Embryonic facial prominence (tissue), 1 donor: ENCODE measurements at regions not wholly inside any gene's neighbourhood (a gene's known extent, or its start where the extent isn't known, plus 50 kb on each side); places are given as distances from the start of the nearest gene placed in this dataset.
"Not testable (repeated sequence)": the region's sequence is repeated elsewhere in the genome, so short reads cannot be mapped to it uniquely, and the experiment has no call there.

Source experiments
- DNase-seq: peaks from one replicate; pipeline ENCODE4 v3.0.0-alpha.2; 2016; ENCODE audit errors: extremely low spot score

DNA sequence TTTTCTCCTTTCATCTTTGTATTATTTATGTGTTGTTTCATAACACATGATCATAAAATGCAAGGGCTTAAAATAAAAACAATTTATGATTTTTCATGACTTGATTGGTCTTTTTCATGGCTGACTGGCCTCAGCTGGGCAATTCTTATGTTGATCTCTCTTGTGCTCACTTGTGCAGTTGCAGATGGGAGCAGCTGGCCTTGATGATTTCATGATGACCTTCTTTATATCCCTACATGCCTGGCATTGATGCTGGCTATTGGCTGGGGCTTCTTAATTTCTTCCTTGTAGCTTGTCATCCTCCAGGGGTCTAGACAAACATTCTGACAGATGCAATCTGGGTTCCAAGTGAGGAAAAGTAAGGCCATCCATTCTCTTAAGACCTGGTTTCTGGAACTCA lies 1832.8 kb upstream of the FLRT2 start:
- DNase-seq = no peak

DNA sequence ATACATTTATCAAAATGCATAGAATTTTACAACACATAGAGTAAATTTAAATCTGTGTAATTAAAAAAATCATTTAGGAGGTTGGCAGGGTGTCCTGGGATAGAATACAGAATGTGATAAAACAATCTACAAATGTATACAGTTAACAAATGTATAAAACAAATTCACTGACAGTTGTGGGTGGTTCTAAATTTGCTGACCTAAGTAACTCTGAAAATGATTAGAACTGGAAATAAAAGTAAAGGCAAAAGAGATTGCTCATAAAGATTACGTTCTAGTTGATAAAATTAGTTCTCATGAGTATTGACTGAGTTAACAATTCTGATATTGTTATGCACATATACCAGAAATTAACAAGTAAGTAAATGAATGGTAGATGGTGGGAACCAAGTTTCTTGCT lies 1827.3 kb upstream of the FLRT2 start:
- no peak for DNase-seq

DNA sequence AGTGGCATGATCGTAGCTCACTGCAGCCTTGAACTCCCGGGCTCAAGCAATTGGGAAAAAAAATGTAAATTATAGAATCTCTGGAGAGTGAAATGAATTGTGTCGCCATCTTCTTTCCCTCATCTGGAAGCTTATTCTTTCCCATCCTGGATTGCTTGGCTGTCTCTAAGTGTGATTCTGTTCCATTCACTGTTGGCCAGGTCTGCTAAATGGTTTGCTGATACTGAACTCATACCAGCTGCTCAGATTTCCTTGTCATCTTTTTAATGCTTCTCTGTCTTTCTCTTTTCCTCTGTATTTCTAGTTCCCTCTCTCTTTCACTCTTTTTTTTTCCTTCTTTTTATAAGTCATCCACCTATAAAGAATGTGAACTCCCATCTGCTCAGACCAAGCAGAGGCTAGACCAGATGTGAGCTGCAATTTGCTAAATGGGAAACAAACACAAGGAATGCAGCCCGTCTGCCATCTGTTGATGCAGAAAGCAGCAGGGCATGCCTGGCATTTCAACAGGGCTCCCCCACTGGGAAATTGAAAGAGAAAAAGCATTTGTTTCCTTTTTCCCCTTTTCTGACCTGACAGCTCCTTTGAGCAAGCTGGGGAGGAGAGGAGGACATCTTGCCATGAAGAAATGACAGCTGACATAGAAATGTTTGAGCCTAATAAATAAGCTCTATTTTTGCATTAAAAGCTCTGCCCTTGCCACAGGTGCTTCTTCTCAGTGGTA lies 1823.6 kb upstream of the FLRT2 start:
- no peak for DNase-seq

DNA sequence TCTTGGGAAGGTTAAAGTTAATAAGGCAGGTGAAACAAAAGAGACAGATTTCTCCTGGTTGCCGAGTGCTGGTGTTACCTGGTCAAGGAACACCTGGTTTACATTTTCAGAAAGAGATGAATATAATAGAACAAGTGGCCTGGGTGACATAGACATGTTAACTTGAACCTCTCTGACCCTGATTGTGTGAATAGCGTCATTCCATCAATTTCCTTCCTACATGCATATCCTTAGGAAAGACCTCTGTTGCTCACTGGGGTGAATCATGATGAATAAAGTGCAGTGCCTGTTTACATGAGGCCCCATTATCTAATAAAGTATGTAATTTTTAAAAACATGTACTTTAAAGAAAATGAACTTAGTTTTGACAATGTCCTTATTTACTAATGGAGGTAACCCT lies 1822.9 kb upstream of the FLRT2 start:
- no peak for DNase-seq

DNA sequence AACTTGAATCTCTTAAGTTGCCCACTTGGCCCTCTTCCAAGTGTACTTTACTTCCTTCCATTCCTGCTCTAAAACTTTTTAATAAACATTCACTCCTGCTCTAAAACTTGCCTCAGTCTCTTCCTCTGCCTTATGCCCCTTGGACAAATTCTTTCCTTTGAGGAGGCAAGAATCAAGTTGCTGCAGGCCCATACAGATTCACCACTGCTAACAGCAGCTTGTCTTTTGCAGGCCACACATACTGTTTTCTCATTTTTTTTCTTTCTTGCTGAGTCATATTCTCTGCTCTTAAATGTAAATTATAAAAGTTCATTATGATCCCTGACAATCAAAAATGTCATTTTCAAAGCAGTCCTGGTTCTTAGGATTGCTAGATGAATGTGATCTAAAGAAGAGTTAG lies 1820.8 kb upstream of the FLRT2 start:
- DNase-seq = no peak

DNA sequence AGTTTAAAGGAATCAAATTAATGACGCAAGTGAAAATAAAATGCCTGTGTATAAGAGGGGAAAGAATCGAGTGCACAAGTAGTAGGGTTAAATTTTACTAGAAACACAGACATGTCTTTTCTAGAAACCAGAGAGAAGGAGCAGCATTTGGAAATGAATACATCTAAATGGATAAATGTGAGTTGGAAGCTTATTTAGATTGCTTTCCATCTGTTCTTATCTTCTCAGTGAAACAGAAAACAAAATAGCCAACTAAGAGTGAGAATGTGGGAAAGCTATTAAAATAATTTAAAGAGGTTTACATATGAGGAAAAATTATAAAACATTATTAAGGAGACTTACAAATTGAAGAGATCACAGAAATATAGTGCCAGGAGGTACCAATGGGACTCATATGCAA lies 1818.9 kb upstream of the FLRT2 start:
- no peak for DNase-seq

DNA sequence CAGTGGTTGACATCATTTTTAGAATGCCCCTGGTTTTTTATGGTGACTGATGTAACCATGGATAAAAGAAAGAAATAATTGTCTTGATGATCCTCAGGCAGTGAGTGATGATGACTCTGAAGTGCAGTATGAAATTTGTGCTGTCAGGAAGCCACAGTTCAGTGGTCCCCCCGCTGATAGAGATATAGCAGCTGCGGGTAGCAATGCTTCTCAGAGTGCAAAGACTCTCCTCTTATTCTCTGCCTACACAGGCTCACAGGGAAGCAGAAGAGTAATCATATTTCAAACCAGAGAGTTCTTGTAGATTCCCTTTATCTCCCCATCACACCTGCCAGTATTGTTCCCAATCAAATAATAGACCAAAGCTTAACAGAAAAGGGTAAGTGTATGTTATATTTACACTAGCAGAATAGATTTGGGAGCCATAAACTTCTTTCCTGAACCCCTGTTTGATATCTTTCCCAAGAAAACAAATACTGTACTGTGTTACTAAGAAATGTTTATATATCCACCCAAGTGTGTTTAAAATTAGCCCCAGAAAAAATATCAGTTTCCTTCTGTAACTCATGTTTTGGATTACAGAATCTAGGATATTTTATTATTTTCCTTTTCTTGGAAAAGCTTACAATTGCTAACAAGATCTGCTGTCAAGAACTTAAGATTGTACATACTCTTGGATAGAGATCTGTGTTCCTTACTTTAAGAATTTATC lies 1817.4 kb upstream of the FLRT2 start:
- no peak for DNase-seq

DNA sequence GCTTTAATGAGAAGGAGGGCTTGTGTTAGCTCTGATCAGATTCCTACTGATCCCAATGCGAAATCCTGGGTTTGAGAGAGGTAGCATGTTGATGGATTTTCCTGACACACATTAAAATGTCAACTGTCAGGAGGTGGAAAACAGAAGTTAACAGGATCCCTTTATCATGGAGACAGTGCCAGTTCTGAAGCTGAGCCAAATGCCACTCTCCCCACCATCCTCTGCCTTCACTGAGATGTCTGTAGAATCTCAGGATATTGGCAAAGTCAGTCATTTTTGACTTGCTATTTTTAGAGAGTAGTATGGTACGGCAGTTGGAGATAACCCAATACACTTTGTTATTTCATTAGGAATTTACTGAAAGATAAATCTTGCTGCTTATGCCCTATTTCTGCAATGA lies 1816.2 kb upstream of the FLRT2 start:
- no peak for DNase-seq

DNA sequence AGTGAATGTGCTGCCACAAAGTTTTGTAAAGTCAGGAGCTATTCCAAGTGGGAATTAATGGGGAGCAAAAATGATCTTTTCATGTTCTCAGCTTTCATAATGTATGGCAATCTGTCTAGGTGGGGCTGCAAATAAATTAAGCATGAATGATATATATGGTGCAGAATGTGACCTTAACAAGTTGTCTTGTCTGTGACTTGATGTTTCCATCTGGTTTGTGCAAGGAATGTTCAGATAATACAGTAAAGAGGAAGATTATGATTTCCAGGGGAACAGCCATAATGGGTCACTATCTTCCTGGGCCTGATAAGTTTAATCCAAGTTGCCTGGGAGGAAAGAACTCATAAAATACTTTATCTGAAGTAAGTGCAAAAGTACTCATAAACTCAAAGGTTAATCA lies 1815.8 kb upstream of the FLRT2 start:
- DNase-seq = no peak

DNA sequence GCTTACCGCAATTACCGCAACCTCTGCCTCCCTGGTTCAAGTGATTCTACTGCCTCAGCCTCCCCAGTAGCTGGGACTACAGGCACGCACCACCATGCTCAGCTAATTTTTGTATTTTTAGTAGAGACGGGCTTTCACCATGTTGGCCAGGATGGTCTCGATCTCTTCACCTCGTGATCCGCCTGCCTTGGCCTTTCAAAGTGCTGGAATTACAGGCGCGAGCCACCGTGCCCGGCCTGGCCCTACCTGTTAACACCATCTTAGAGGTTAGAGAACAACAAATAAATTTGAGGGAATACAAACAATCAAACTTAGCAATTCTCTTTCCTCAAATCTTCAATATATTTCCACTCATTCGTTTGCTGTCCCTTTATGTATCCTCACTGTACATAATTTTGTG lies 1810.5 kb upstream of the FLRT2 start:
- not testable (repeated sequence) for DNase-seq

DNA sequence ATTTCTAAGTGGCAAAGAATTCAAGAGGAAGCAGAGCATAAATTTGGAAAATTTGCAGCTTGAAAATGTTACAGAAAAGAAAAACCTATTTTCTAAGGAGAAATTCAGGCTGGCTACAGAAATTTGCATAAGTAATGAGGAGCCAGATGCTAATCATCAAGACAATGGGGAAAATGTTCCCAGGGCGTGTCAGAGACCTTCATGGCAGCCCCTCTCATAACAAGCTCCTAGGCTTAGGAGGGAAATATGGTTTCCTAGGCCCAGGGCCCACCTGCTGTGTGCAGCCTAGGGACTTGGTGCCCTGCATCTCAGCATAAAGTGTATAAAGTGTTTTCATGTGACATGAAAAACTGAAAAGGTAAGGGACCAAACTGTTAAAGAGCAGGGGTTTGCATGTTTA lies 1796.3 kb upstream of the FLRT2 start:
- no peak for DNase-seq

DNA sequence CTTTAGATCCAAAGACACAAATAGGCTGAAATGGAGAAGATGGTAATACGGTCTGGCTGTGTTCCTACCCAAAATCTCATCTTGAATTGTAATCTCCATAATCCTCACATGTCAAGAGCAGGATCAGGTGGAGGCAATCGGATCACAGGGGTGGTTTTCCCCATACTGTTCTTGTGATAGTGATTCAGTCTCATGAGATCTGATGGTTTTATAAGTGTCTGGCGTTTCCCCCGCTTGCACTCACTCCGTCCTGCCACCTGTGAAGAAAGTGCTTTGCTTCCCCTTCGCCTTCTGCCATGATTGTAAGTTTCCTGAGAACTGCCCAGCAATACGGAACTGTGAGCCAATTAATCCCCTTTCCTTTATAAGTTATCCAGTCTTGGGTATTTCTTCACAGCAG lies 1795.5 kb upstream of the FLRT2 start:
- DNase-seq = no peak

DNA sequence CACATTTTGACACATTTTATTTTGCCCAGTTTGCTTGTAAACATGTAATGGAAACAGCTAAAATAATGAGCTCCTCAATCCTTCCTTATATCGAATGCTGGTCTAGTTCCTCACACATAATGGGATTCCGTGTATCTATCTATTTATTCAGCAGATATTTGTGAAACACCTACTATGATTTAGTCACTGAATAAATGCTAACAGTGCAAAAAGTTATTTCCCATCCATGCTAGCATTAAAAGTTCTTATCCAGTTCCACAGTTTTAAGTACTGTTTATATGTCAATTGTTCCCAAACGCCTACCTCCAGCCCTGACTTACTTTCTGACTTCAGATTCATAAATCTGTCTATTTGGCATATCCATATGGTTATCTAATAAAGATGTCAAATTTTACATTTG lies 1788.7 kb upstream of the FLRT2 start:
- no peak for DNase-seq

DNA sequence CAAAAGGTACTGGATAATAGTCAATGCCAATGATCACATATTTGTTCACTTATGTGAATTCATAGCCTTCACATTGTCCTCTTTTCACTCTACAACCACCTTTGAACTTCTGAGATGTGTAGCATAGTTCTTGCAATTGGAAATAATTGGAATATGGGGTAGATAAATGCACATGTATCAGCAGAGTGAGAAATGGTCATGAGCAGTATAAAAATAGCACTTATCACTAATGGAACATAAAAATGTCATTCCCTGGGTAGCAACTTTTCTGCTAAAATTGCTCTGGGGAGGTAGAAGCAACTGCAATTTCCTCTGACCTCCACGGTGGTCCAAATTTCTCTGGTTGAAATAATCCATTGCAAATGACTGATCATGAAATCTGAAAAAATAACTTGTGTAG lies 1785.7 kb upstream of the FLRT2 start:
- no peak for DNase-seq

DNA sequence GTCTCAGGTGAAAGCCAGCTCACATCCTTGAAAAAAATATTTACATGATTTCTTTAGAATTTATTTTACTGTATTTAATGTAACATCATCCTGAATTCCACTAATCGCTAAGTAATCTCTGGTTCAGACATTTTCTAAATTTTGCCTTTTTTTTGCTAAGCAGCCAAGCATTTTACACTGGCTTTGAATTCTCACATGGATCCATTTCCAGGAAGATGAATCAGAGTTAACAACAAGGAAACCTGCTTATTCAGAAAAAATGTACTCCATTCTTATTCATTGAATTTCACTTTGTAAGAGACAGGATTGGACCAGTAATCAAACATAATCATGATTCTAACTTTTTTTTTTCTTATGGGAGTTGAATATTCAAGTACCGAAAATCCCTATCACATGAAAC lies 1785.1 kb upstream of the FLRT2 start:
- no peak for DNase-seq

DNA sequence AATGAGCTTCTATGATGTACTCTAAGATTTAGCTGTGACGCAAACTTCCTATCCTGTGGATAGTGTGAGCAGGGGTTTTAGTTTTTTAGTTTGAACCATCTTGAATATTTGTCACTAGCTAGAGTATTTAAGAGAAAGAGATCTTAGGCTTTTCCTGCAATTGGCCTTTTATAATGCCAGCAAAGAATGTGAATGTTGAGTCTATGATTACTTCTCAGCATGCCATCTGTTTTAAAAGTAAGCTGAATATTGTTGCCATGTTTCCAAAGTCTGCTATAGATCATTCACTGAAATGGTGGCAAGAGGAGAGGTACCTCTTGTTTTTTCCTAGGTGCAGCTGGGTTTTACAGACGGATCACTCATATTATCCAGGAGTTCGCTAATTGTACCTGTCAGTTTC lies 1783.6 kb upstream of the FLRT2 start:
- DNase-seq = no peak

DNA sequence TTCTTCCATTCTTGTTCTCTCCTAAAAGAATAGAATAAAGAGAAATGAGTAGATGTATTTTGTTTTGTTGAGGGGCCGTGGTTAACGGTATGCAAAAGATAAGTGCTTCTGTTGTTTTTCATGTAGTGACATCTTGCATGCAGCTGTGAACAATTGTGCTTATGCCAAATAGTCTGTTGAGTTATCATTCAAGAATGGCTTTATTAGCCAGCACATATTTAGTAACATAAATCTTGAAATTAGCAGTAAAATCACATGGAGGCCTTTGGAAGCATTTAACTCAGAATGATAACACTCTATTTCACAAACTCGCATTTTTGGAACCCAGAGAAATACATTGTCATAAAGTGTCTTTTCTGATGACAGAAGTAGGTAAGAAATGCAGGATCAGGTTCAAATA lies 1772.0 kb upstream of the FLRT2 start:
- DNase-seq = no peak

DNA sequence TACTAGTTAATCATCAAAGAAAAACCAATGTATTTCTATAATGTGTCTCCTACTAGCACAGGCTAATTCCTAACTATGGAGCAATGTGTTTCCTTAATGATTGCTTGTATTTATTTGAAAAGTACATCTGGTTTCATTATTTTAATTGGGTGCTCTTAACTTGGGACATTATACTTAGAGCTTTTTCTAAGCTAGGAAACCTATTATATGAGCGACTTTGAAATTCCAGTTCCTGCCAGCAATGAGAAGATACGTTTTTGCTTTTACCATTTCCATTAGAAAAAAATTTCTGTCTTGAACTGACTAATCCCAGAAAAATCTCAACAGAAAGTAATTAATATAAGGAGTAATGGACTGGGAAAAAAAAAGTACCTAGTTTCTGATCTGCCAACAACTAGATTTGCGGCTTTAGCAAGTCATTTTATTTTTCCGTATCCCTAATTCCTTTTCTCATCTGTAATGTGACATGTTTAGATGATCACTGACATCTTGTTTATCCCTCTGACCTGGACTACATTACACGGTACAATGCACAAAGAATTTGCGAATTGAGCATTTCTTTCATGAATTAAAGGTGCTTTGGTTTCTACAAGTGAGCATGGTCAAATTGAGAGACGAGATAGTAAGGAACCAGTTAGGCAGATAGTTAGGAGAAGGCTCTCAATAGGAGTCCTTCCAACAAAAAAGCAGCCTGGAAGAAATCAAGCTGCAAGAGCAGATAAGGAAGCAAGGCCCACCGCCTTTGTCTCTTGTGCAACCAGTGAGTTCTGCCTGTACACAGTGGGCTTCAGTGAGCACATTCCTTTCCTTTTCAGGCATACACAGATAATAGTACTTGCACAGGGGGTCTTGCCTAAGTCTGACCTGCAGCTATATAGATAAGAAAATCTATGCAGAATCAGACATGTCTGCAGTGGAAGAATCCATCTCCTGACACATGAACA lies 1765.0 kb upstream of the FLRT2 start:
- DNase-seq = no peak

DNA sequence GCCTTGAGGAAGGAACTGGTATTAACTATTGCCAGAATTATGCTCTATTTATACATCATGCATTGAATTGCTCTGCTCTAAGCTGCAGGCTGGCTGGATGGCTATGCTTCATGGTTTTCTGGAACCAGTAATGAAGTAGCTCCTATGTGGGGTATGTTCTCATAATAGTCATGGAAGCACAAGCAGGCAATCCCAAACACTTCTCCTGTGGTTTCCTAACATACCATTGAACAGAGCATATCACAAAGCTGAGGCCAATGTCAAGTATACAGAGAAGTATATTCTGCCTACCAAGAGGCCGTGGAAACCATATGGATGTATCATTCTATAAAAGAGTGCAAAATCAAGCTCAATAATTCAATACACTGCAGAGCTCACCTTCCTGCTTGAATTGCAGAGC lies 1752.4 kb upstream of the FLRT2 start:
- no peak for DNase-seq

DNA sequence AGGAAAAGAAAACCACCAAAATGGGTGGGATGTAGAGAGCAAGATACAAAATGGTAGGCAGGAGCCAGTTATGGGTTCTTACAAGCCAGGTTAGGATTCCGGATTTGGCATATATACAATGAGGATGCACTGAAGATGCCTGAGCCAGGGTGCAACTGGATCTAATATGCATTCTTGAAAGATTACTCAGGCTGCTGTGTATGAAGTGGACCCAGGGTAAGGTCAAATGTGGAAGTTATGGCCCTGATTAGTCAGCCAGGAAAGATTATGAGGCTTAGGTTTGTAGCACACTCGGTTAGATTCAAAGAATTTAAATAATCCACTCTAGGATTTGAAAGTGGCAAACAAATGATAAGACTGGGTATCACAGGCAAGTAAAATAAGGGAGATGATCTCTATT lies 1750.7 kb upstream of the FLRT2 start:
- DNase-seq = no peak

DNA sequence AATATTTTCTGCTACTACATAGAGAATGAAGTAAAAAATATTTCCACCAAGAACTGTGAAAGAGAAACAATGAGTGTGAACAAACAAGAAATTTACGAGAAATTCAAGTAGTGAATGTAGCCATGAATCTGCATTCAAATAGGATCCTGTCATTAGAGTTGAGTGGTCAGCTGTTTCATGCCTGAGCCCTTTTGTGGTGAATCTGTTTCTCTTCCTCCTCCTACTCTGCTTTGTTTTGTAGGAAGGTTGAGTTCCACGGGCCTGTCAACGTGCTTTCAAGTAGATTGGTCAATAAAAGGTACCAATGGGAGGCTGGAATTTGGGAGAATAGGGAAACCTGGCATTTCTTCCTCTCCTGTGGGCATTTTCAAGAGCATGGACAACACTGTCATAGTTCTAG lies 1749.6 kb upstream of the FLRT2 start:
- DNase-seq = no peak

DNA sequence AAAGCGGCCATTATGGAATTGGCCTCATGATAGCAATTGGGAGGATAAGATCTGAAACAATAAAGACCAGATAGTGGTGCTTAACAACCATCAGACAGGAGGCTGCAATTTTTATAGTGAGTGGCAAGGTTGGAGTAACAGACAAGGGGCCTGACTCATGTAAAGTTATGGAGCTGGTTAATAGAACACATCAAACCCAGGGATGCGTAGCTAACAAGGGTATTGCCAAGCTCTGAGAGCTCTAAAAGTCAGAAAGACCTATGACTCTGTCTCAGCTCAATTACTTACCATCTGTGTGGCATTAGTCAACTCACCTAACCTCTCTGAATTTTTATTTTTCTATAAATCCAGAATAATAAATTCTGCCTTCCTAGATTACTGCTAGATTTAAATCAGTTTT lies 1731.5 kb upstream of the FLRT2 start:
- no peak for DNase-seq

DNA sequence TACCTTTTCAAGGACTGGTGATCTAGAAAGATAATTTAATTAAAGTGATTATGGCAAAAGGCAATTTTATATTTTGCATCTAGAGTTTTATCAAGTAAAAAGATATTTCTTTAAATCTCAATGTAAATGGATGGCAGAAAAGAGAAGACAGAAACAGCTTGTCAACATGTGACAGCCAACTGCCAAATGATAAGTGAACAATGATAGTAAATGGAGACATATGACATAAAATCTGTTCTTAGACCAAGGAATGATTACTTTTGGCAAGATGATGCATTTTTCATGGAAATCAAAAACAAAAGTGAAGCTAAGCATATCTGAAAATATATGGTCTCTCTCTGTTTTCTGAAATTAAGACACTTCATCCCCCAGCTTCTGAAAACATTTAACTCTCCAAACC lies 1730.7 kb upstream of the FLRT2 start:
- DNase-seq = no peak
